Panc1 (cell line): ENCODE measurements at regions not wholly inside any gene's neighbourhood (a gene's known extent, or its start where the extent isn't known, plus 50 kb on each side); places are given as distances from the start of the nearest gene placed in this dataset.

Source experiments
- ATAC-seq: fragments of 200-7000 bp; cut with Tn5 transposase; 2 replicates; pipeline ENCODE4 v1.9.1; 2020; ENCODE audit warnings: mild to moderate bottlenecking, moderate library complexity
- BruUV-seq: library from RNA; stranded (reverse); fragments of 400-500 nt; replicated peaks from 2 replicates; lab custom pipeline; 2021; lab: Mats Ljungman, UMichigan
- CTCF ChIA-PET: fragments of 300-600 bp; sonication (Branson Sonifier 250); formaldehyde crosslinking; loops from one replicate; lab custom pipeline; 2022; ENCODE audit warnings: antibody characterized with exemption; lab: Charles Lee
- POLR2A ChIA-PET: fragments of 300-600 bp; sonication (Branson Sonifier 250); formaldehyde crosslinking; loops from one replicate; lab custom pipeline; 2022; ENCODE audit warnings: antibody characterized with exemption; lab: Charles Lee
- DNase-seq: peaks from one replicate; pipeline ENCODE4 v3.0.0-alpha.2; 2010; ENCODE audit warnings: low read depth, low spot score
- H3K27ac ChIP-seq: 2 replicates; pipeline ENCODE4 v1.5.1; 2011; ENCODE audit warnings: mild to moderate bottlenecking, low read length, inconsistent platforms
- H3K27me3 ChIP-seq: fragments of 200-500 bp; sonication (Bioruptor generic); 2 replicates; pipeline ENCODE4 v1.6.0; 2014; ENCODE audit warnings: low read length, inconsistent platforms; ENCODE audit not compliant: control insufficient read depth, insufficient read depth
- H3K36me3 ChIP-seq: fragments of 200-500 bp; sonication (Bioruptor generic); 2 replicates; pipeline ENCODE4 v1.5.1; 2014; ENCODE audit warnings: inconsistent platforms, mild to moderate bottlenecking, low read length, moderate library complexity; ENCODE audit not compliant: control insufficient read depth, insufficient read depth
- H3K4me1 ChIP-seq: 2 replicates; pipeline ENCODE4 v1.5.1; 2011; ENCODE audit warnings: inconsistent platforms, mild to moderate bottlenecking, low read length, moderate library complexity; ENCODE audit not compliant: control insufficient read depth, insufficient read depth
- H3K4me3 ChIP-seq, 2 experiments: 2 replicates each; pipeline ENCODE4 v1.5.1; 2011 to 2012; ENCODE audit warnings: low read depth in 2 of 2, low read length in 2 of 2, mild to moderate bottlenecking in 2 of 2, inconsistent platforms in 1 of 2, moderate library complexity in 1 of 2
- H3K9me3 ChIP-seq: fragments of 200-500 bp; sonication (Bioruptor generic); 2 replicates; pipeline ENCODE4 v1.5.1; 2014; ENCODE audit warnings: low read depth, mild to moderate bottlenecking, inconsistent platforms, low read length, moderate library complexity; ENCODE audit not compliant: control insufficient read depth, insufficient read depth
- CTCF ChIP-seq: fragments of 450-650 bp; IDR thresholded peaks from 2 replicates; pipeline ENCODE4 v1.5.1; 2017; ENCODE audit warnings: mild to moderate bottlenecking
- POLR2AphosphoS5 ChIP-seq: IDR thresholded peaks from 2 replicates; pipeline ENCODE4 v1.6.1; 2012; ENCODE audit warnings: mild to moderate bottlenecking, low read depth, low read length, moderate library complexity
- REST ChIP-seq, 2 experiments: IDR thresholded peaks; 2 replicates each; pipeline ENCODE4 v1.6.1; 2011 to 2012; ENCODE audit warnings: low read depth in 2 of 2, control low read depth in 1 of 2, low read length in 1 of 2, mild to moderate bottlenecking in 1 of 2, moderate library complexity in 1 of 2; ENCODE audit not compliant: insufficient read depth in 1 of 2
- SIN3A ChIP-seq: IDR thresholded peaks from 2 replicates; pipeline ENCODE4 v1.6.1; 2012; ENCODE audit warnings: low read depth, mild to moderate bottlenecking, low read length, moderate library complexity, borderline replicate concordance; ENCODE audit not compliant: insufficient read depth
- TCF7L2 ChIP-seq: IDR thresholded peaks from 2 replicates; pipeline ENCODE4 v1.6.1; 2011; ENCODE audit warnings: mild to moderate bottlenecking, low read depth, low read length, inconsistent platforms
- in situ Hi-C: cut with HindIII; loops from 2 replicates; pipeline ENCODE4 v1.10.0; 2016; ENCODE audit warnings: low sequenced_read_pairs, low pct_unique_long_range_greater_than_20kb
- intact Hi-C: fragments of 100-400 bp; cut with micrococcal nuclease; formaldehyde crosslinking; loops from one replicate; pipeline ENCODE4 v1.10.0; 2022; ENCODE audit not compliant: unreplicated experiment

GRCh38 chr13:77448689-77449088 is 86.8 kb upstream of the SCEL start:
- intact Hi-C loops = no loop called here
- TF ChIP-seq SIN3A = no peak
- TF ChIP-seq POLR2AphosphoS5 = no peak
- TF ChIP-seq REST (IDR thresholded peaks at IDR 0.05; ENCODE audit: insufficient read depth in 1 of 2, low read depth in 2 of 2, low read length in 1 of 2) = no peak
- TF ChIP-seq CTCF = no peak
- no peak for TF ChIP-seq TCF7L2
- no peak overlapping the region for H3K4me3 ChIP-seq
- ChIA-PET CTCF (no interaction called here), POLR2A (no interaction called here)
- in situ Hi-C loops = no loop called here
- no peaks in the 10 kb centered on the region for H3K36me3 ChIP-seq
- no peak overlapping the region for H3K27ac ChIP-seq
- no peaks in the 10 kb centered on the region for H3K9me3 ChIP-seq
- no TSS peak for BruUV-seq
- H3K4me1 ChIP-seq = no peaks in the 10 kb centered on the region
- no peak for DNase-seq
- no peaks in the 10 kb centered on the region for H3K27me3 ChIP-seq
- no peak for ATAC-seq

GRCh38 chr13:77443511-77443910 is 92.0 kb upstream of the SCEL start:
- H3K4me3 ChIP-seq = no peak overlapping the region
- intact Hi-C loops = no loop called here
- no peak for ATAC-seq

More at GRCh38 chr13:77443511-77443910, 92.0 kb upstream of the SCEL start:
- Histone ChIP-seq H3K4me1 (no peaks in the 10 kb centered on the region), H3K9me3 (no peaks in the 10 kb centered on the region), H3K36me3 (no peaks in the 10 kb centered on the region), H3K27me3 (no peaks in the 10 kb centered on the region), H3K27ac (no peak overlapping the region)
- no TSS peak for BruUV-seq
- DNase-seq = no peak
- POLR2A ChIA-PET = no interaction called here
- in situ Hi-C loops = no loop called here
- CTCF ChIA-PET = no interaction called here
- TF ChIP-seq REST (IDR thresholded peaks at IDR 0.05; ENCODE audit: insufficient read depth in 1 of 2, low read depth in 2 of 2, low read length in 1 of 2) (no peak), POLR2AphosphoS5 (no peak), CTCF (no peak), SIN3A (no peak), TCF7L2 (no peak)
